Neural progenitor cell (in vitro differentiated cells): ENCODE measurements at regions not wholly inside any gene's neighbourhood (a gene's known extent, or its start where the extent isn't known, plus 50 kb on each side); places are given as distances from the start of the nearest gene placed in this dataset.

ENCODE experiments used
- DNase-seq: peaks from one replicate; pipeline ENCODE4 v3.0.0-alpha.2; 2016; ENCODE audit warnings: low spot score
- H2AFZ ChIP-seq: fragments of 200-600 bp; sonication (generic); replicated peaks from 2 replicates; pipeline ENCODE4 v1.6.1; 2016; ENCODE audit warnings: antibody characterized with exemption
- H3F3A ChIP-seq: fragments of 200-600 bp; sonication (generic); 2 replicates; pipeline ENCODE4 v1.6.1; 2016; ENCODE audit warnings: antibody characterized with exemption, low read depth
- H3K27ac ChIP-seq: fragments of 200-600 bp; sonication (generic); 2 replicates; pipeline ENCODE4 v1.5.1; 2016; ENCODE audit warnings: mild to moderate bottlenecking
- H3K27me3 ChIP-seq: fragments of 200-600 bp; sonication (generic); 2 replicates; pipeline ENCODE4 v1.6.1; 2016; ENCODE audit warnings: mild to moderate bottlenecking, moderate library complexity
- H3K36me3 ChIP-seq: fragments of 200-600 bp; sonication (generic); 2 replicates; pipeline ENCODE4 v1.5.1; 2016
- H3K4me1 ChIP-seq: fragments of 200-600 bp; sonication (generic); 2 replicates; pipeline ENCODE4 v1.6.1; 2016; ENCODE audit warnings: mixed run types
- H3K4me2 ChIP-seq: fragments of 200-600 bp; sonication (generic); 2 replicates; pipeline ENCODE4 v1.6.1; 2016
- H3K4me3 ChIP-seq: fragments of 200-600 bp; sonication (generic); 2 replicates; pipeline ENCODE4 v1.5.1; 2016
- H3K79me2 ChIP-seq: fragments of 200-600 bp; sonication (generic); 2 replicates; pipeline ENCODE4 v1.6.1; 2016; ENCODE audit warnings: low read depth
- H3K9ac ChIP-seq: fragments of 200-600 bp; sonication (generic); 2 replicates; pipeline ENCODE4 v1.6.1; 2016
- H3K9me3 ChIP-seq: fragments of 200-600 bp; sonication (generic); 2 replicates; pipeline ENCODE4 v1.5.1; 2016; ENCODE audit warnings: low read depth
- H4K20me1 ChIP-seq: fragments of 200-600 bp; sonication (generic); 2 replicates; pipeline ENCODE4 v1.6.1; 2016; ENCODE audit warnings: low read depth
- H3K27ac Mint-ChIP-seq: 3 replicates; pipeline ENCODE4 v1.8.0; 2021; ENCODE audit warnings: mixed read lengths
- H3K27me3 Mint-ChIP-seq: 2 replicates; pipeline ENCODE4 v1.8.0; 2022; ENCODE audit warnings: low read depth, mild to moderate bottlenecking, inconsistent platforms, moderate library complexity, mixed read lengths; ENCODE audit not compliant: insufficient read depth
- H3K36me3 Mint-ChIP-seq: 3 replicates; pipeline ENCODE4 v1.8.0; 2021; ENCODE audit warnings: mixed read lengths
- H3K4me1 Mint-ChIP-seq: 3 replicates; pipeline ENCODE4 v1.8.0; 2021; ENCODE audit warnings: mixed read lengths
- H3K4me3 Mint-ChIP-seq: 3 replicates; pipeline ENCODE4 v1.8.0; 2021; ENCODE audit warnings: mild to moderate bottlenecking, moderate library complexity, mixed read lengths
- H3K9me3 Mint-ChIP-seq: 3 replicates; pipeline ENCODE4 v1.8.0; 2020; ENCODE audit warnings: mixed read lengths
- CTCF ChIP-seq: fragments of 200-600 bp; sonication (generic); IDR thresholded peaks from 2 replicates; pipeline ENCODE4 v1.5.1; 2017; ENCODE audit warnings: antibody characterized with exemption, mild to moderate bottlenecking
- EZH2 ChIP-seq: fragments of 200-600 bp; sonication (generic); IDR thresholded peaks from 2 replicates; pipeline ENCODE4 v1.6.1; 2017; ENCODE audit warnings: antibody characterized with exemption, mild to moderate bottlenecking, moderate library complexity
- EZH2phosphoT487 ChIP-seq: fragments of 200-600 bp; sonication (generic); IDR thresholded peaks from 2 replicates; pipeline ENCODE4 v1.6.1; 2017; ENCODE audit warnings: antibody characterized with exemption

GRCh38 chr5:3899093-3899492 lies 303.5 kb downstream of the IRX1 start:
- H3K27ac Mint-ChIP-seq: peak overlapping the region; percentile 29
- H3K36me3 Mint-ChIP-seq: no peaks in the 10 kb centered on the region
- H3K4me1 Mint-ChIP-seq: peaks cover 11% of the 10 kb centered on the region
- DNase-seq: peak; percentile 57
- H3K9me3 Mint-ChIP-seq: peaks cover 27% of the 10 kb centered on the region
- H3K4me1 ChIP-seq: peaks cover 13% of the 10 kb centered on the region
- H3K79me2 ChIP-seq: no peaks in the 10 kb centered on the region
- peaks cover 21% of the 10 kb centered on the region for H3K27me3 Mint-ChIP-seq
- no peaks in the 10 kb centered on the region for H4K20me1 ChIP-seq
- H3K27me3 ChIP-seq: no peaks in the 10 kb centered on the region
- peak overlapping the region; percentile 6 for H3K4me3 Mint-ChIP-seq
- no peak overlapping the region for H2AFZ ChIP-seq
- no peak overlapping the region for H3K9ac ChIP-seq
- no peak overlapping the region for H3K4me3 ChIP-seq
- H3K9me3 ChIP-seq: no peaks in the 10 kb centered on the region
- peaks cover 10% of the 10 kb centered on the region for H3F3A ChIP-seq
- TF ChIP-seq EZH2phosphoT487 (peak; percentile 58), CTCF (no peak), EZH2 (no peak)
- peak overlapping the region; percentile 31 for H3K4me2 ChIP-seq
- H3K36me3 ChIP-seq: no peaks in the 10 kb centered on the region
- no peak overlapping the region for H3K27ac ChIP-seq

- DNase-seq: no peak
- Mint-ChIP-seq H3K4me1 (peaks cover under 1% of the 10 kb centered on the region), H3K4me3 (no peak overlapping the region), H3K9me3 (peaks cover 8% of the 10 kb centered on the region), H3K27ac (no peak overlapping the region), H3K36me3 (no peaks in the 10 kb centered on the region), H3K27me3 (peaks cover 7% of the 10 kb centered on the region)
- Histone ChIP-seq H3K9ac (no peak overlapping the region), H3K4me1 (no peaks in the 10 kb centered on the region), H2AFZ (no peak overlapping the region), H4K20me1 (no peaks in the 10 kb centered on the region), H3K27ac (no peak overlapping the region), H3K36me3 (no peaks in the 10 kb centered on the region), H3F3A (no peaks in the 10 kb centered on the region), H3K9me3 (no peaks in the 10 kb centered on the region), H3K4me2 (no peak overlapping the region), H3K4me3 (no peak overlapping the region), H3K27me3 (no peaks in the 10 kb centered on the region), H3K79me2 (no peaks in the 10 kb centered on the region)
- TF ChIP-seq CTCF (no peak), EZH2 (no peak), EZH2phosphoT487 (no peak)
Observed at GRCh38 chr5:3904584-3904983, 309.0 kb downstream of the IRX1 start.

GRCh38 chr5:3905031-3905430 lies 309.4 kb downstream of the IRX1 start:
- H3K4me3 ChIP-seq: no peak overlapping the region
- Mint-ChIP-seq H3K27ac (no peak overlapping the region), H3K36me3 (no peaks in the 10 kb centered on the region)

More at GRCh38 chr5:3905031-3905430, 309.4 kb downstream of the IRX1 start:
- no peak for DNase-seq
- H3K27ac ChIP-seq: no peak overlapping the region
- Mint-ChIP-seq H3K4me1 (no peaks in the 10 kb centered on the region), H3K27me3 (peaks cover 10% of the 10 kb centered on the region), H3K9me3 (peaks cover 9% of the 10 kb centered on the region), H3K4me3 (no peak overlapping the region)
- no peaks in the 10 kb centered on the region for H3K79me2 ChIP-seq
- no peaks in the 10 kb centered on the region for H3K4me1 ChIP-seq
- H3K36me3 ChIP-seq: no peaks in the 10 kb centered on the region
- H3K9me3 ChIP-seq: no peaks in the 10 kb centered on the region
- H3K27me3 ChIP-seq: no peaks in the 10 kb centered on the region
- H3K4me2 ChIP-seq: no peak overlapping the region
- no peaks in the 10 kb centered on the region for H3F3A ChIP-seq
- H4K20me1 ChIP-seq: no peaks in the 10 kb centered on the region
- no peak overlapping the region for H3K9ac ChIP-seq
- H2AFZ ChIP-seq: no peak overlapping the region
- TF ChIP-seq EZH2phosphoT487 (no peak), CTCF (no peak), EZH2 (no peak)
